GM18520 (cell line): ENCODE measurements at regions not wholly inside any gene's neighbourhood (a gene's known extent, or its start where the extent isn't known, plus 50 kb on each side); places are given as distances from the start of the nearest gene placed in this dataset.
"Not testable (repeated sequence)": the region's sequence is repeated elsewhere in the genome, so short reads cannot be mapped to it uniquely, and the experiment has no call there.

Experiments used
- ATAC-seq: cut with Tn5 transposase; IDR thresholded peaks from one replicate; pipeline ENCODE4 v1.9.1; 2021; ENCODE audit not compliant: unreplicated experiment

DNA sequence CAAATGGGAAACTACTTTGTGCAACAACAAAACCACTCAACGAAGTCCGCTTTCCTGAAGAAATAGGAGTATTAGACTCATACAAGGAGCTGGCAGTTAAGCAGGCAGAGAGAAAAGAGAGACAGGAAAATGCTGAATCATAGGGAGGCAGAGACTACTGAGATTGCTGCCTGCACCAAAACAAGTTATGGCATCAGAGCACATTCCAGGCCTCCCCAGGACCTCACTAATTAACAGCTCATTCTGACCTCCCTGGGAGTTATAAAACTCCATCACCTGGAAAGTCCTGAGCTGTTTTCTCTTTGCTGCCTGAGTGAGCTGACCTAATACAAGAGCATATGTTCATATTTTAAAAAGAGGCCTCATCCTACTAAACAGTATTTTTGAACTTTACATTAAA lies 741.0 kb downstream of the MCTP2 start:
- ATAC-seq, result no peak

DNA sequence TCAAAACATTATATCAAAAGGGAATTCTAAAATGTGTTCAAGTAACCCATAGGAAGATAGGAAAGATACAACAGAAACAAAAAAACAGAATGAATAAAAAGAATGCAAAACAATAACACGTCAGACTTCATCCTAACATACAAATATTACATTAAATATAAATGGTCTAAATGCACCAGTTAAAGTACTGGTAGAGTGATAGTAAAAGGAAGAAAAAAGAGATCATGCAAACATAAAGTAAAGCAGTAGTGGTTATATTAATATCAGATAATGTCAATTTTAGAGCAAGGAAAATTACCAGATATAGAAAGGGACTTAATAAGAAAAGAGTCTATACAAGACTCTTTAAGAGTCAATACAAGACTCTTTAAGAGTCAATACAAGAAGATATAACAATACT lies 755.7 kb downstream of the MCTP2 start:
- ATAC-seq, result no peak

DNA sequence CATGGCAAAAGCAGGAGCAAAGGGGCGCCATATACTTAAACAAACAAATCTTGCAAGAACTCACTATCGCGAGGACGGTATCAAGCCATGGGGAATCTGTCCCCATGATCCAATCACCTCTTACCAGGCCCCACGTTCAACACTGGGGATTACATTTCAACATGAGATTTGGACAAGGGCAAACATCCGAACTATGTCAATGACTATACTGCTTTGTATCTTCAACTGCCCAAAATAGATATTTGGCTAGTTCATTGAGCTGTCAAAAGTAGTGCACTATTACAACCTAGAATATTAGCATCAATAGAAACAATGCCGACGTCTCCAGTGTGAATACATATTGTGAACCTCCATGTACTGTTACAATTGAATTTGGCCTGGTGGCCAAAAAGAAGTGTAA lies 760.4 kb downstream of the MCTP2 start:
- no peak for ATAC-seq

DNA sequence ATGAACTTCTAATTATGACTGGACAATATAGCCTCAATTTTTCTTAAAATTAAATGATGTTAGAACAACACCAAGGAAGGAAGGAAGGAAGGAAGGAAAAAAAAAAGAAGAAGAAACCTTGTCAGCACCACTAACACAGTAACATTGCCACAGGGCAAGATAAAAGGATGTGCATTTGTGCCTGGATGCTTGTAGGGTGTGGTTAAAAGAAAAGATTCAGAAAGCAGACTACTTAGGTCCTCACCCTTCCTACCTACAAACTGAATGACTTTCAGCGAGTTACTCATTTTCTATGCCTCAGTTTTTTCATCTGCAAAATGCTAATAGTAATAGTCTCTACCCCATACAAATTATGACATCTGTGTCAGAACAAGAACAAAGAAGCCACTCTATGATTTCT lies 778.3 kb downstream of the MCTP2 start:
- ATAC-seq, result no peak

DNA sequence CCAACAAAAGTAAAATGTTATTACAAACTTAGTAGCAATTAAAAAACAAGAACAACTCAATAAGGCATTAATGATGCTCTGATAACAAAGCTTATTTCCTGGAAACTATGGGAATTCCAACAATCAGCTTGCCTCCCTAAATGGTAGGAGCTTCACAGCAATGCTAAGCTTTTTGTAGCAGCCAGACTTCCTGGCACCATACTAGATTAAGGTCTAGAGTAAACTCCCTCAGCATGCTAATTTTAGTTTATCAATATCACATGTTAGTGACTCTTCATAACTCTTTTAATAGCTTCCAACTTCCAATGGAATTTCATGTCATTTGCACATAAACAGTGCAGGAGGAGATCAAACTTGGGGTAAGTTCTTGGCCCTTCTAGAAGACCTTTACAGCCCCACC lies 782.0 kb downstream of the MCTP2 start:
- ATAC-seq, result no peak

DNA sequence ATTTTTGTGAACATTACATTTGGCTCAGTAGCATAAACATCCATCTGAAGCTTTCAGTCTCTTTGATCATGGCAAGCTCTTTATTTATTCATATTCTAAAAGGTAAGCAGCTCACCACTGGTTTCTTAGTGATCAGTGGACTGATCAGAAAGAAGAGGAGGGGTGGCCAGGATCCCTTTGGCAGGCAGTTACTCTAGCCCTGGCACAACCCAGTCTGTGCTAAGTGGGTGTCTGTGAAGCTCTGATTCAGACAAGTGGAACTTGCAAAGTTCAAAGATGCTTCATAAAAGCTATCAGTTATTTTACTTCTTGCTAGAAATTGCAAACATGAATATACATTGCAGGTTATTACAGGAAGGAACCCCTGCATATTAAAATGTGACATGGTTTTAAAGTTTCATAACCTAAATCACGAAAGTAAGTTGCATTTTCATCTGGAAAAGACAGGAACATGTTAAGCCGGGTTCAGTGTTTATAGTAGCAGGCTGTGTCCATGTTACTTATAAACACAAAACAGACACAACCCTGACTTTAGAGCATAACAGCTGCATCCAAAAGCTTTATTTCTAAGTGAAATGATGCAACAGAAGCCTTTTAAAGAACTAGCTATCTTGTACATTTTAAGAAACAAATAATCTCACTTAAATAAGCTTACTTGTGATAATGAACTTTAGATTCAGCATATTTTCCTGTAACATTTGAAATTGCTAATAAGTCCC lies 785.3 kb downstream of the MCTP2 start:
- ATAC-seq, result no peak

DNA sequence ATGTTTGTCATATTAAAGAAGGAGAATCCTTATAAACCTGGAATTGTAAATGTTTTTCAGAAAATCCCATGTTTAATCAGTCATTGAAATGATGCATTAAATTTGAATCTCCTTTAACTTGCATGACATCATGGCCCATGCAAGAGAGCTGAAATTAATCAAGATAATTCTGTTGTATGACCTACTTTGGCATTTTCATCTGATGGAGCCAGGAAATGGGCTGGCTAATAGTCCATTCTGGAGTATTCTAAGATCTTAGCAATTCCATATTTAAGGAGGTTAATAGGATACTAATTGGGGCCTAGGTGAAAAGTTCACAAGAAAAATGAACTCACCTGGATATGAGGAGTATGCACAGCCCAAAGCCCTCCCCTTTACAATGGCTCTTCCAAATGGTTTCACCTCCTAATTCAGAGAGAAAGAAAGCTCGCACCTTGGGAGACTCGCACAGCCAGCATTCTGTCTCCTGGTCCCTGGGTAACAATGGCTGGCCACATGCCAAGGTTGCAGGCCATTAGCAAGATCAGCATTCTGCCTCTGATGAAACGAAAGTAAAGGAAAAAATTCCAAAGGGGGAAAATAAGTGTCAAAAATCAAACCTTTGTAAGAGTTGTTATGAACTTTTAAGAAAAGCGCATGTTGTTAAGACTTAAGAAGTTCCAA lies 786.4 kb downstream of the MCTP2 start:
- no peak for ATAC-seq

DNA sequence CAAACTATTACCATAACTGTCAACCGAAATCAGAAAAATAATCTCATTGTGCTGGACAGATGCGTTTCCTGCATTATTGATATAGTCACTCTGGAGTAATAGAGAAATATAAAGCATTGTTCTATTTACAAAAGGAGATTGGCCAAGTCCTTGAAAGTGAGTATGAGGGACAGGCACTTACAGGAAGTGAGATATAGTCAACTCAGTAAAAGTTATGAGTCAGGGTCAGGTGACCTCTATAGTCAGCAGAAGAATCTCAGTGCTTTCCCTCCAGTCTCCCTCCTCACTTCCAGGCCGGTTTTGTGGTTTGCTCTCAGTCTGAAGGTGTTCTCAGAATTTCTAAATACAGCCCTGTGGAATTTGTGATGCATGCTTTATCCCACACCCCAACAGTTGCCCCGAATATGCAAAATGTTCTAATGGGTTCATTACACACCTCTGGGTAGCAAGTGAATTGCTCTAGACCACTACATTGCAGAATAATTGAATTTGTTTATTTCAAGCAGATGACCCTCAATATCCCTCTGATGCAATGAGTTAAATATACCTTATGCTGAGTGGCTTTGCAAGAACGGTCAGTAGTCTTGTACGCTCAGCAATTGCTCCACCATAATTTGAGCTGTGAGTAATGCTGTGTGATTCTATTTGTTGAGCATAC lies 787.7 kb downstream of the MCTP2 start:
- ATAC-seq, result no peak

DNA sequence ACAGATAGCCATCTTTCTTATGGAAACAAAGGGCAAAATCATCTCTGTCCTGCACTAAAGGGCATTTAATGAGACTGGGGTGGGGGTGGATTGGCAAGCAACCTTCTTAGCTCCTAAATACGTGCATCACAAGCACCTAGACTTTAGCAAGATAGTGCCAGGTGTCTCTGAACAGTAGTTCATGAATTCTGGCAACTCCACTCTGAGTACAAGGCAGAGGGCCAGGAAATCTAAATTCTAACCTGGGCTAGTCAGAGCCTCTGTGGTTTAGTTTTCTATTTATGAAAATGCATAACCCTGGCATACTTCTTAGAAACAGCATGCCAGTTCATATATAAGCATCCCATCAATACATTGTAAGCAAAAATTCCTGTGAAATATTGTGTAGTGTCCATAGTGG lies 788.5 kb downstream of the MCTP2 start:
- ATAC-seq, result no peak

DNA sequence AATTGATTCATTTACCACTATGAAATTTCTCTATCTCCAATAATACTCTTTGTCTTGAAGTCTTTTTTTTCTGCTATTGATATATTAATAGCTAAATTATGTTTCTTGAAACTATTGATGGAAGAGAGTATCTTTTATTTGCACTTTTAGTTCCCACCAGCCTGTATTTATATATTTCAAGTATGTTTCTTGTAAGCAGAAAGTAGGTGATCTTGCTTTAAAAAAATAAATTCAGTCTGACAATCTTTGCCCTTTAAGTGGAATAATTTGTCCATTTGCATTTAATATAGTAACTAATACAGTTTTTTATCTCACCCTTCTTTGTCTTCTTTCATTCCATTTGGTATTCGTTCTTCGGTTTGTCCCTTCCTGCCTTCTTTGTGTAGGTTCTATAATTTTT lies 790.5 kb downstream of the MCTP2 start:
- ATAC-seq, result no peak

DNA sequence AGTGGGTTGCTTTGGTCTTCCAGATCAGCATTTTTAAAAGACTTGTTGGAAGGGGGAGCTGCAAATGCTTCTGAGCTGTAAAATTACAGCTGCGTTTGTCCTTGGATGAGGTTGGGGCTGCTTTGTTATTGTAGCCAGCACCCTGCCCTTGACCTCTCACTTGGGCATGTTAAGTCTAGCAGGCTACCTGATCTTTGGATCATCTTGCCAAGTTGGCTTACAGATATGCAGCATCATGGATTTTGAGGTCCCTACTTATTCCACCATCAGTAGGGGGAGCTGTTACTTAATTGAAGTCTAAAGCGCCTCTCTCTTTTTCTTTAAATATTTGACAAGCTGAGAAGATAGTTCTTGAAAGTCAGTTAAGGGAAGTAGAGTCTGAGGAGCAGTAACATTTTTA lies 793.0 kb downstream of the MCTP2 start:
- no peak for ATAC-seq

DNA sequence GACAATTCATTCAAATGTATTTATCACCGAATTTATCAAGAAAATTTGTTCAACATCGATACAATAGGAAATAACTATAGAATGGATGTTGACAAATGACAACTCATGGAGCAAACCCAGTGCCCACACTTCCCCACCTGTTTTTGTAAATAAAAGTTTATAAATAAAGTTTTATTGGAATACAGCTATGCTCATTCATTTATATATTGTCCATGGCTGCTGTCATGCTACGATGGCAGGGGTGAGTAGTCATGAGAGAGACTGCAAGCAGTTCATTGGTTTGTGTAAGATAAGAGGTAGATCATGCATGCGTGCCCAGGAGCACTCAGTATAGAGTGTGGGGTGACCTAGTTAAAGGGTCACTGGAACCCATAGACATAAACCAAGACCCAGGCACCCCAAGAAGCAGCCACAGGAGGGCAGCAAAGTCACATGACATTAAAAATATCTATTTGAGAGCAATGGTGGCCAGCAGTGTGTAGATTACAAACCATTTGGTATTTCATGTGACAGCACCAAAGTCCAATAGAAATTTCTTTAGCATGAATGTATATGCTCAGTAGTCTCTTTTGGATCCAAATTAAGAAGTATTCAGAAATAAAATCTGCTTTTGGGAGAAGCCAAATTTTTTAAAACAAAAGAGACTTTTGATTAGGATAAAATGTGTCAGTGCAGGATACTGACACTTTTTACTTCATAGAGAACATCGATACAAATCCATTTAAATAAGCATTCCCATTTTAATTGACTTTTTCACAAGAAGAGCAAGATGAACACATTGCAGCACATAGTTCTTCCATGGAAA lies 794.8 kb downstream of the MCTP2 start:
- ATAC-seq, result no peak

DNA sequence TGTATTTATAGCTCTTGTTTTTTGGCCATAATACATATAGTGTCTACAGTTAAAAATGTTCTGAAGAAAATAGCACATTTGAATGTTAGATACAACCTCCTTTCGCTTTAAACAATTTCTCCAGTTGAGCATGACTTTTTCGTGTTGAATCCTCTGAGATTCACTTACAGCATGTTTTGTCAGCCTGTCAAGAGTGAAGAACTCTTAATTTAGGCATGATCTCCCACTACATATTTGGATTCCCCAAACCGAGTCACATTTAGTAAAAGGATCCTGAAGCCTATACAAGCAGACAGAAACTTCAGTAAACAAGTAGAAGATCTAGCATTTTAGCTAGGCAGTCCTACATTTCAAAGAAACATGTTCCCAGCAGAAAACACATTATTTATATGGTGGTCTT lies 796.6 kb downstream of the MCTP2 start:
- no peak for ATAC-seq

DNA sequence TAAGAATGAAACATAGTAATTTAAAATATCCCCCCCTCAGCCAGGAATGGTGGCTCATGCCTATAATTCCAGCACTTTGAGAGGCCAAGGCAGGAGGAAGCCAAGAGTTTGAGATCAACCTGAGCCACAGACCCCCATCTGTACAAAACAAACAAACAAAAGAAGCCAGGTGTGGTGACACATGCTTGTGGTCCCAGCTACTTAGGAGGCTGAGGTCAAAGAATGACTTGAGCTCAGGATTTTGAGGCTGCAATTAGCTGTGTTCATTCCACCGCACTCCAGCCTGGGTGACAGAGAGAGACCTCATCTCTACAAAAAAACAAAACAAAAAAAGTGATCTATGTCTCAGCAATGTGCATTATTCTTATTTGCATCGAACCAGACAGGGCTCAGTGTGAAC lies 800.8 kb downstream of the MCTP2 start:
- no peak for ATAC-seq

DNA sequence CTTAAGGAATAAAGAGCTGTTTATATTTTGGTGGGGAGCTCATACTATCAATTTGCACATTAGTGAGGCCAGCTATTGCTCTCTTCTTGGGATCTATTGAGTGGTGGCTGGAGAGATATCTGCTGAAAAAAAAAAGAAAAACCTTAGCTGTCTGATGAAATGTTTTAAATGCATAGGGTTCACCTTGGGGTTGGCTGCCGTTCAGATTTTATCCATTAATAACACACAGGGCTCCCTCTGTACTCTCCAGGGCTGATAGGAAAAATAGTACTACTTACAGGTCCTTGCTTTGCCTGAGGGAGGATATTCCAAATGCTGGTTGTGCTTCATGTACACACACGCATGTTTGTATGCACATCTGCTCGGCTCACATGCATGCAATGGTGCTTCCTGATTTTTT lies 803.7 kb downstream of the MCTP2 start:
- ATAC-seq, result no peak

DNA sequence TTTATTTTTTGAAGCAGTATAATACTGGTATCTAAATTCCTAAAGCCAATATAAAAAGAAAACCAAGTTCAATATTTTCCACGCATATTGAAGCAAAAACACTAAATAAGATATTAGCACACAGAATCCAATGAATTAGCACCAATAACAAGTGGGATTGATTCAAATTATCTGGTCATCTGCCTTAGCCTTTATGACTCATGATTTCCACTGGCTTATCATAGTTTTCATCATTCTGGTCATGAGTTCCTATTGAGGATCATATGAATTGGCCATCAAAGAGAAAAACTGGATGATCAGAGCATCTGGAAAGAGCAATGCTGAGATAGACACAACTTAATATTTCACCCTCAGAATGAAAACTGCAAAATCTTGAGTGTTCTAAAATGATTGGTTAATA lies 809.9 kb downstream of the MCTP2 start:
- no peak for ATAC-seq

DNA sequence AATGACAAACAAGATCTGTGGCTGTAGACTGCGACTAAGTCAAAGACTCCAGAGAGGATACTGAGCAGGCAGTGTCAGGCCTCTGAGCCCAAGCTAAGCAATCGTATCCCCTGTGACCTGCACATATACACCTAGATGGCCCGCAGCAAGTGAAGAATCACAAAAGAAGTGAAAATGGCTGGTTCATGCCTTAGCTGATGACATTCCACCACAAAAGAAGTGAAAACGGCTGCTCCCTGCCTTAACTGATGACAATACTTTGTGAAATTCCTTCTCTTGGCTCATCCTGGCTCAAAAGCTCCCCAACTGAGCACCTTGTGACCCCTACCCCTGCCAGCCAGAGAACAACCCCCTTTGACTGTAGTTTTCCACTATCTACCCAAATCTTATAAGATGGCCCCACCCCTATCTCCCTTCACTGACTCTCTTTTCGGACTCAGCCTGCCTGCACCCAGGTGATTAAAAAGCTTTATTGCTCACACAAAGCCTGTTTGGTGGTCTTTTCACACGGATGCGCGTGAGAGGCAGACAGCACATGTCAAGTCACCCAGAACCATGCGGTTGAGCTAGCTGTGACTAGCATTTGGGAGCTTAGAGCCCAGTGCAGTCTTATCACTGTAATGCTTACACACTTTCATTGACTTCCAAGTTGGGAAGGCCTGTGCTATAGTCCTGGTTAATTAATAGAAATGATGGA lies 812.0 kb downstream of the MCTP2 start:
- not testable (repeated sequence) for ATAC-seq

DNA sequence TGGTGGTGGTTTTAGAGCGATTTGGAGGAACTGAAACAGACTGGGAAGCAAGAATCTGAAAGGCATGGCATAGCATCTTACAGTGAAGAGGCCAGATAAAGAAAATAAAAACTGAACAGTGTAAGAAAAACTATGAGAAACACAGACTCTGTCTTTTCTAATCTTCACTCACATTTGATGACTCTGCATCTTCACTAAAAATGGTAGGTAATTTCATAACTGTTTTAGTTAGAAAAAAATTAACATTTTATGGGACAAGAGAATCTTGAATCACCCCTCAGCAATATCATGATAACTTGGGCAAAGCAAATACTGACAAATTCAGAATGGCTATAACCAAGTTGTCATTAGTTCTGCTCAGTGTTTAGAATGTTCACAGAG lies 812.6 kb downstream of the MCTP2 start:
- no peak for ATAC-seq

DNA sequence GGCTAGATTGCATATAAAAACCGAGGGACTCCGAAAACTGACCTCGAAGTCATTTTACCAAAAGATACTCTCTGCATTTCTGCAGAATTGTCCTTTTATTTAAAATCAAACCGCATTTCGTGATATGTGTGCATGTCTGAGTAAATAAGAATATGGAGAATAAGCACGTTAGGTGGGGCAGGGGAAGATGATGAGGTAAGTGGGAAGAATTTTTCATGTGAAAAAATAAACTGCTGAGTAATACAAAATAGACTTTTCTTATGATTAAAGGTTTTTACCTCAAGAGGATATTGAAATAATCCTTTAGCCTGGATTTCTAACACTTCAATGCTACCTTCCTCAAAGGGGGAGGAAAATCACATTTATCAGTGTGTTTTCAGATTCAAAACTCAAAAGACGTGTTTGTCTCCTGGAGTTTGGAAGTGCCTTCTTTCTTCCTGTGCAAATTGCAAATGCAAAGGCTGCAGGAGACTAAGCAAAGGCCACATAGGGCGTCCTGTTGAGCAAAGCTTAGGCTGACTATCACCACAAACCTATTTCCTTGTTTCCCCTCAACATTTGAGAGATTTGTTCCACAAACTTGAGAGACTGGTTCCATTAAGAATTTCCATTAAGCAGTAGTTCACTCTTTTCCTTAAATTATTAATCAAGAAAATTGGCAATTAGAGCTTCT lies 813.5 kb downstream of the MCTP2 start:
- no peak for ATAC-seq

DNA sequence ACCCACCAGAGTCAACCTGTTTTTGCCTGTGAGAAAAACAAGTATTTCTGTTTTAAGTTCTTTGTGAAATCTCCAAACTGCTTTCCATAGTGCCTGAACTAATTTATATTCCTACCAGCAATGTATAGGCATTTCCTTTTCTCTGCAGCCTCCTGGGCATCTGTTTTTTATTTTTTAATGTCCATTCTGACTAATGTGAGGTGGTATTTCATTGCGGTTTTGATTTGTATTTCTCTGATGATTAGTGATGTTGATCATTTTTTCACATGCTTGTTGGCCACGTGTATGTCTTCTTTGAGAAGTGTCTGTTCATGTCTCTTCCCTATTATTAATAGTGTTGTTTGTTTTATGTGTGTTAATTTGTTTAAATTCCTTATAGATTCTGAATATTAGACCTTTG lies 820.5 kb downstream of the MCTP2 start:
- no peak for ATAC-seq
